HT1080 (cell line): ENCODE measurements at regions not wholly inside any gene's neighbourhood (a gene's known extent, or its start where the extent isn't known, plus 50 kb on each side); places are given as distances from the start of the nearest gene placed in this dataset.
"Not testable (repeated sequence)": the region's sequence is repeated elsewhere in the genome, so short reads cannot be mapped to it uniquely, and the experiment has no call there.

Experiments
- DNase-seq: peaks from one replicate; pipeline ENCODE4 v3.0.0-alpha.2; 2015; ENCODE audit warnings: low read depth

DNA sequence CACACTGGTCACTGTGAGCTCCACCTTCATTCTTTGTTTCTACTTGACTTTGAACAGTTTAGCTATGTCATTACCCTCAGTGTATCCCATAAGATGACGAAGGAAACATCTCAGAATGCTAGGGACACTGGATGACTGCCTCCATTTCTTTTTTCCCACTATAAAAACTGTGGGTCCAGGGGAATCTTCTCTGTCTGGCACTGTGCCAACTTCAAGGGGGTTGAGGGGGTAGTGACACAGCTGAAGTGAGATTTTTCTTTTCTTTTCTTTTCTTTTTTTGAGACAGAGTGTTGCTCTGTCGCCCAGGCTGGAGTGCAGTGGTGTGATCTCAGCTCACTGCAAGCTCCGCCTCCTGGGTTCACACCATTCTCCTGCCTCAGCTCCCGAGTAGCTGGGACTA, 302.6 kb upstream of the TARS1 start:
- not testable (repeated sequence) for DNase-seq

DNA sequence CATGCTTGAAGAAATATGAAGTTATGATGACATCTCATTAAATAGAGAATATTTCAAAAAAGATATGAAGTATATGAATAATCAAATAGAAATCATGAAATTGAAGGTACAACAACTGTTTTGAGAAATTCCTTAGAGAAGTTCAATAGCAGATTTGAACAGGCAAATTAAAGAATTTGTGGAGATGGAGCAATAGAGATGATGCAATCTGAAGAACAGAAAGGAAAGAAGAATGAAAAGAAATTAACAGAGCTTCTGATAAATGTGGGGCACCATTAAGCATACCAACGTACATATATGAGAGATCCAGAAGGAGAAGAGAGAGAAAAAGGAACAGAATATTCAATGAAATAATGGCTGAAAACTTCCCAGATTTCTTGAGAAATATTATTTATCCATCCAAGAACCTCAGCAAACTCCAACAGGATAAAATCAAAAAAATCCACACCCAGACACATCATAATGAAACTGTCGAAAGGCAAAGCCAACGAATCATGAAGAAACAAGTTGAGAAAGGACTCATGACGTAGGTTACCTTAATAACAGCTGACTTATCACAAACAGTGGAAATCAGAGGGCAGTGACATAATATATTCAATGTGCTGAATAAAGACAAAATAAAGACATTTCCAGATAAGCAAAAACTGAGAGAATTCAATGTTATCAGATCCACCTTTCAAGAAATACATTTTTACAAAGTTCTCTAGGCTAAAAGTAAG, 297.2 kb upstream of the TARS1 start:
- no peak for DNase-seq

DNA sequence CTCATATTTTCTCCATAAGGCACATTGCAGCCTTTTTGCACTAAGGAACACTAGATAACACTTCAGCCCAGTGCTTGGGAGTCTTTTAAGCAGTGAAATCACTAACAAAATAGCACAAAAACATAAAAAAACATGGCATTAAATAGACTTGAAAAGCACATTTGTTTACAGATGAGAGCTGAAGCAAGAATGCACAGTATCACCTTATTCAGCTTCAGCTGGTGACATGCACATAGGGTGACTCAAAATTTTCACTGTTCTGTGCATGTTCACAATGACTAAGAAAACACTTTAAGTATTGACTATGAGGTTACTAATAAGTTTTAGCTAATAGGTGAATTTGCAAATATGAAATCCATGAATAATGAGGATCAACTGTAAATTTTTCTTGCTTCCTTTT, 293.9 kb upstream of the TARS1 start:
- peak; percentile 10 for DNase-seq

DNA sequence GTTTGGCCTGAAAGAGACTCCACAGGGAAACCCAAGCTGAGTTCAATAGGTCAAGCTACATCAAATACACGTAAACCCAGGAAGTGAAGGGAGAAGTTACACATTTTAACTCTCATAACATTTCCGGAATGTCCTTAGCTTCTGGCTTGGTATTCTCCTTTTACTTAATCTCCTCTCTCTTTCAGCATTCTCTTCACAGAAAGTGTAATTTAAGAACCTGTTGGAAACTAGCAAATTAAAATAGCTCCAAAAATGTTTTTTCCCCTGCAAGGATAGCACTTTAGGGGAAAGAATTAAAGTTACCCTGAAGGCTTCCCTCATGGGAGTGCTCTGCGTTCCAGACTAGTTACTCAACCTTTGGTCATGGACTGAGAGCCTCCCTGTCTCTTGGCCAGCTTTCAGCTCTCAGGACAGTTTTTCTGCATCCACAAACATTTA, 292.7 kb upstream of the TARS1 start:
- peak; percentile 80 for DNase-seq

DNA sequence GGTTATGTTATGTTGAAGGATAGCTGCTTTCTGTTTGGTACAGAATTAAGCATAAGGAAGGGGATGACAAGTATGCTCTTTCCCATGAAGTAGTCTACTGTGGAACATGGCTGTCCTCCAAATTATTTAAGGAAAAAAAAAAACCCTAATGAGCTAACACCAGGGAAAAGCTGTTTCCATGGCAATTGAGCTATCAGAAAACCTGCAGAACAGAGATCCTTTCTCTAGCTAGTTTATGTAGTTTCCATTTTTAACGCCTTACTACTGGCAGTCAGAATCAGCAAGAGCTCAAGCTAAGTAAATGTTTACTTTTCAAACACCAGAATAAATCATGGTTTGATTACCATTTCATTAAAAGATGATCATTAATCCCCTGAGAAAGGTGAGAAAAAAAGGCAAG, 287.4 kb upstream of the TARS1 start:
- DNase-seq: no peak

DNA sequence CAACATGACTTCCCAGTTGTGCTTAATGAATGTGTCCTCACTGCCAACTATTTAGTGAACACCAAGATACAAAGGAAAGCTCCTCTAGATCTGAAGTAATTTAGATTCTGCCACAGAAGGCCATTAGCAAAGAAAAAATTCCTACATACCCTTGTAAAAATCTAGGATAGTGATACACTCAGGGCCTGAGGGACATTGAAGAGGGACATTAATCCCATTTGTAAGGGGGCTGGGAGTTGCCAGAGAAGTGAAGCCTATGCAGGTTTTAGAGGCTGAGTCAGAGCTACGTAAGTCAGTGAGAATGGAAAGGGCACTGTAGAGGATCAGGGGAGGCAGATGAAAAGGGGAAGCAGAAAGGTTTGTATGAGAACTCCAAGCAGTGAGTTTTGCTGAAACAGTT, 286.9 kb upstream of the TARS1 start:
- DNase-seq: peak; percentile 77

DNA sequence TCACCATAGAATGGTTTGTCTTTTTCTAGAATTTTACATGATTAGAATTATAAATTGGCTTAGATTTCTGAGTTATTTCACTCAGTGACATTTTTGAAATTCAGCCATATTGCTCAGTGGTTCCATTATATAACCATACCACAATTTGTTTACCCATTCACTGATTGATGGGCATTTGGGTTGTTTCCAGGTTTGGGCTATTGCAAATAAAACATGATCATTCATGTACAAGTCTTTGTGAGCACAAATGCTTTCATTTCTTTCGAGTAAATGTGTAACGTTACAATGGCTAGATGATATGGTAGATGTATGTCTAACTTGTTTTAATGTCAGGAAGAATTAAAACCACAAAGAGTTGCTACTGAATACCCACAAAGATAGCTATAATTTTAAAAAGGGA, 279.9 kb upstream of the TARS1 start:
- no peak for DNase-seq

DNA sequence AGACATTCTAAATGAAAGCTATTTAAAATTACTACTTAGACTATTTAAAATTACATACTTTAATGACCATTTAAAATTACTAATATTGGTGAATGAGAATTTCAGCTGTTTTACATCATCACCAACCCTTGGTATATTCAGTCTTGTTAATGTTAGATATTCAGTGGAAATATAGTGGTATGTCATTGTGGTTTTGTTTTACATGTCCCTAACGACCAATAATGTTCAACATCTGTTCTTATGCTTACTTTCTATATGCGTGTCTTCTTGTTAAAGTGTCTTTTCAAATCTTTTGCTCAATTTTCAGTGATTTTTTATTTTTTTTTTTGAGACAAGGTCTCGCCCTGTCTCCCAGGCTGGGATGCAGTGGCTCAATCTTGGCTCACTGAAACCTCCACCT, 279.3 kb upstream of the TARS1 start:
- DNase-seq: no peak

DNA sequence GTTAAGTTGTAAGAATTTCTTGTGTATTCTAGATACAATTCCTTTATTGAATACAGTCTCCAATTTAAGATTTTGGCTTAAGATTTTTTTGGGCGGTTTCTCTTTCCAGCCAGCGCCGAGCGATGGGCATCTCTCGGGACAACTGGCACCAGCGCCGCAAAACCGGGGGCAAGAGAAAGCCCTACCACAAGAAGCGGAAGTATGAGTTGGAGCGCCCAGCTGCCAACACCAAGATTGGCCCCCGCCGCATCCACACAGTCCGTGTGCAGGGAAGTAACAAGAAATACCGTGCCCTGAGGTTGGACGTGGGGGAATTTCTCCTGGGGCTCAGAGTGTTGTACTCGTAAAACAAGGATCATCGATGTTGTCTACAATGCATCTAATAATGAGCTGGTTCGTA, 278.7 kb upstream of the TARS1 start:
- no peak for DNase-seq

DNA sequence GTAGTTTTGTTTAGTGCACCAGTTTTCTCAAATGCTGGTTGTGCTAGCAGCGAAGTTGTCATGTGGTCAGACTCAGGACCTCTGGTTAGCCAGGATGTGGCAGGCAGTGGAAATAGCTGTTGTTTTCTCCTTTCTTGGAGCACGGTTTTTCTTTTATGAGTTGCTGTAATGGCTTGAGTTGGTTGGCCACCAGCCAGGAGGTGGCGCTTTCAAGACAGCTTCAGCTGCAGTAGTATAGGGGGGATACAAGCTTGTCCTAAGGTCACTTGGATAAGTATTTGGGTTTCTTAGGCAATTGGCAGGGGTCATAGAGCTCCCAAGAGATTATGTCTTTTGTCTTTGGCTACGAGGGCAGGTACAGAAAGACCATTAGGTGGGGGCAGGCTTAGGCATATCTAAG, 274.2 kb upstream of the TARS1 start:
- DNase-seq: no peak

DNA sequence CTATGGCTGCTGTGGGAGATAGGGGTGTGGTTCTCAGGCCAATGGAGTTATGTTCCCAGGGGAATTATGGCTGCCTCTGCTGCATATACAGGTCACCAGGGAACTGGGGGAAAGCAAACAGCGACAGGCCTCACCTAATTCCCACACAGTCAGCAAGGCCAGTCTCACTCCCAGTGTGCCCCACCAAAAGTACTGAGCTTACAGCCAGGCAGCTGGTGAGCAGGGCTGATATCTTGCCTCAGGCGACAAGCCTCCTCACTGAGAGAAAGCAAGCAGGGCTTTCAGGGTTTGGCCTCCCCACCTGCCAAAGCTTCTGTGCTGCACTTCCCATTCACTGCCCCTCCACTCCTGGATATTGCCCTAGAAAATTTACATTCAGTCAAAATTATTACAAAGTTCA, 273.8 kb upstream of the TARS1 start:
- no peak for DNase-seq

DNA sequence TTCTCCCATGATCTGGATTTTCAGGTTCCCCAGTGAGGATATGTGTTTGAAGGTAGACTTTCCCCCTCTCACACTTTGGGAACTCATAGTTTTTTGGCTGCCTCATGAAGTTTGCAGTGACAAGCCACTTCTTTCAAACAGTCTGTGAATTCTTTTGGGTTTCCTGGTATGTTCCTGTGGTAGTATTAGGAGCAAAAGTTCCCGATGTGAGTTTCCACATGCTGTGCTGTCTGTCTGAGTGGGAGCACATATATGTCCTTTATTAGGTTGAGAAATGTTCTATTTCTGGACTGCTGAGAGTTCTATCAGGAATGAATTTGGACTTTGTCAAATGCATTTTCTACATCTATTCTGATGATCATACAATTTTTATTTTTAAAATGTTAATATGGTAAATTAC, 273.2 kb upstream of the TARS1 start:
- no peak for DNase-seq

DNA sequence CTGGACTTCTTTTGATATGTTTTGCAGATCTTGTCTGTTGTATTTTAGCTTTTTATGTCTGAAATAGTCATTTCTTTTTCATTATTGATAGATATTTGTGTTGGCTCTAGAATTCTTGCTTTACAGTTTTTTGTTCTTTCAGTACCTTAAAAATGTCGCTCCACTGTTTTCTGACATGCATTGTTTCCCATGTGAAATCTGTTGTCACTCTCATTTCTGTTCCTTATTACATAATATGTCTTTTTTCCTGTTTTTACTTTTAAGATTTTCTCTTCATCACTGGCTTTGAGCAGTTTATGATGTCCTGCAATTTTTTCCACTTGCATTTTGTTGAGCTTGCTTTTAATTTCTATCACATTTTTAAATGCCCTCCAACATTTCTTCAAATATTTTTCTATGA, 270.4 kb upstream of the TARS1 start:
- DNase-seq: no peak

DNA sequence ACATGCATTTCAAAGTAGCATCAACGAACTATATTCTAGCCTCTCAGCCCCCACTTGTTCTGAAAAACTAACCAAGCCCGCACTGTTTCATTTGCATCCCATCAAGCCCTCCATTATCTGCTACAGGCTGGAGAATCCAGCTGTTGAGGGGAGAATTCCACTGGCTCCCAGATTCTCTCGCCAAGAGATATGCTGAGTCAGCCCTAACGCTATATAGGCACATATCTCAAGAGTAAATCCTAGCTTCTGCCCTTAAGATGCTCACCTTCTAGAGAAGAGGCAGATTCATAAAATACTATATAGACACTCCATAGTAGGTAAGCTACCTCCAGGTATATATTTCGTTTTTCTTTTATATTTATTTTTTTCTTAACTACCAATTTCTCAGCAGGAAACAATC, 266.4 kb upstream of the TARS1 start:
- no peak for DNase-seq

DNA sequence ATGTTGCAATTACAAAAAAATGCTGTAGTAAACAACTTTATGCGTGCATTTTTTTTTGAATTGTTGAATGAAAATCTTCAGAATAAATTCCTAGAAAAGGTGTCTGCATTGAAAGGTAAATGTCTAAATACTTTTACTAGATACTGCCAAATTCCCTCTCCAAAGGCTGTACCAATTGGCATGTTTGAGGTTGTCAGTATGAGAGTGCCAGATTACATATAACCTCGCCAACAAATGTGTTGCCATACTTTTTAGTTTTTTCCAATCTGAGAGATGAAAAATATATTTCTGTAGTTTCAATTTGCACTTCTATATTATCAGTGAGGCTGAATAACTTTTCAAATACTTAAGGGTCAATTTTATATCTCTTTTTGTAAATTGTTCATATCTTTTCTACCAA, 261.5 kb upstream of the TARS1 start:
- no peak for DNase-seq

DNA sequence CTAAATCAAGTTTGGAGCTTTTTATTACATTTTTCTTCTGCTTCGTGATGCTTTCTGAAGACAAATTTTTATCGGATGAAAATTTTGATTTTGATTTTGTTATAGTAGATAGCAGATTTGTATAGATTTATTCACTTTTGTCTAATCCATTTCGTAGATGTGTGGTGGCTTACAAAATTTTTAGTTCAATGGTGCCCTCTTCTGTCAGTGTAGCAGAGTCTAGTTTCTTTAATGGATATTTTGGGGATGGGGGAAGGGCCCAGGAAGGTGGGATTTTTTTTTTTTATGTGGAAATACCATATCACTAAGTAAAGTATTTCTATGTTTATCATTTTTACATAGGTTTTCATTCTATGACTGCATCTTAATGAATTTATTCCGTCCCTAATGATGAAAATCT, 259.9 kb upstream of the TARS1 start:
- peak; percentile 55 for DNase-seq

DNA sequence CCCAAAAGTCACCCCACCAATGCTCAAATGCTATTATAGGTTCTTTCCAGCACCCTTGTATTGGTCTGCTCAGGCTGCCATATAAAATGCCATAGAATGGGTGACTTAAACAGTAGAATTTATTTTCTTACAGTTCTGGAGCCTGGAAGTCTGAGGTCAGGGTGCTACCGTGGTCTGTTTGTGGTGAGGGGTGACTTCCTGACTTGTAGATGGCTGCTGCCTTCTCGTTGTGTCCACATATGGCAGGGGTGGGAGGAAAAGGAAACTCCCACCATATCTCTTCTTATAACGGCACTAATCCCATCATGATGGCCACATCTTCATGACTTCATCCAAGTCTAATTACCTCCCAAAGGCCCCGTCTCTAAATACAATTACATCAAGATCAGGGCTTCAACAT, 257.8 kb upstream of the TARS1 start:
- peak; percentile 7 for DNase-seq

DNA sequence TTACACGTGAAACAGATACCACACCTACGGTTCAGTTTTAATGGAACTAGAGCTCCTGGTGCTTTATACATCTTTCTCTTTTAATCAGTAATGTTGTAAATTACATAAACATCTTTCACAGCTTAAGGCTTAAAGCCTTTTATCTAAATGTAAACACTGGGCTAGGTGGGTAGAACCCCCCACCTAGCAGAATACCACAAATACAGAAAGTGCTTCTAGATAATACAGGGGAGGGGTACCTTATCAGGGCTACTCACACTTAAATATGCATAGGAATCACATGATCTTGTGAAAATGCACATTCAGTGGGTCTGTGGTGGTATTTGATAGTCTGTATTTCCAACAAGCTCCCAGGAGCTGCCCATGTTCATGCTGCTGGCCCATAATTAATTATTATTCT, 256.4 kb upstream of the TARS1 start:
- DNase-seq: no peak

DNA sequence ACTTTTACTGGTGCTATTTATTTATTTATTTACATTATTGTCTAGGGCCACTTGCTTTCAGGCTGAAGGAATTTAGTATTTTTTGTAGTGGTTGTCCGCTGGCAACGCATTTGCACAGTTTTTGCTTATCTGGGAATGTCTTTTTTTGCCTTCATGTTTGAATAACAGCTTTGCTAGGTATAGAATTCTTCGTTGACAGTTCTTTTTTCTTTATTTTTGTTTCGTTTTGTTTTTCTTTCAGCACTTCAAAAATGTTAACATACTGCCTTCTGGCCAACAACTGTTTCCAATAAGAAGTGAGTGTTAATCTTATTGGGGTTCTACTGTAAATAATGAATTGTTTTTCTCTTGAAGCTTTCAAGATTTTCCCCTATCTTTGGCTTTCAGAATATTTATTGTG, 252.7 kb upstream of the TARS1 start:
- no peak for DNase-seq

DNA sequence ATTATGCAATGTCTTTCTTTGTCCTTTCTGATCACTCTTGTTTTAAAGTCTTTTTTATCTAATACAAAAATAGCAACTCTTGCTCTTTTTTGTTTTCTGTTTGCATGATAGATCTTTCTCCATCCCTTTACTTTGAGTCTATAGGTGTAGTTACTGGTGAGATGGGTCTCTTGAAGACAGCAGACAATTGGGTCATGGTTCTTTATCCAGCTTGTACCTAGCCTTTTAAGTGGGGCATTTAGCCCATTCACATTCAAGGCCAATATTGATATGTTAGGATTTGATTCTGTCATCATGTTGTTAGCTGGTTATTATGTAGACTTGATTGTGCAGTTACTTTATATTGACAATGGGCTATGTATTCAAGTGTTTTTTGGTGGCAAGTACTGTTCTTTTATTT, 245.9 kb upstream of the TARS1 start:
- no peak for DNase-seq

DNA sequence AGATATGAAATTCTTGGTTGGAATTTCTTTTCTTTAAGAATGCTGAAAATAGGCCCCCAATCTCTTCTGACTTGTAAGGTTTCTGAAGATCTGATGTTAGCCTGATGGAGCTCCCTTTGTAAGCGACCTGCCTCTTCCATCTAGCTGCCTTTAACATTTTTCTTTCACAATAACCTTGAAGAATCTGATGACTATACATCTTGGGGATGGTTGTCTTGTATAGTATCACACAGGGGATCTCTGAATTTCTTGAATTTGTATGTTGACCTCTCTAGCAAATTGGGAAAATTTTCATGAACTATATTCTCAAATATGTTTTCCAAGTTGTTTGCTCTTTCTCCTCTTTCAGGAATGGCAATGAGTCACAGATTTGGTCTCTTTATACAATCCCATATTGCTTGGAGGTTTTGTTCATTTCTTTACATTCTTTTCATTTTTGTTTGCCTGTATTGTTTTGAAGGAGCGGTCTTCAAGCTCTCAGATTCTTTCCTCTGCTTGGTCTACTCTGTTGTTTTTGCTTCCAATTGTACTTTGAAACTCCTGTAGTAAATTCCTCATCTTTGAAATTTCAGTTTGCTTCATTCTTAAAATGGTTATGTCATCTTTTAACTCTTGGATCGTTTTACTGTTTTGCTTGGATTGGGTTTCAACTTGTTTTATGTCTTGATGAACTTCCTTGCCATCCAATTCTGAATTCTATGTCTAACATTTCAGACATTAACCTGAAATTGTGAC, 245.2 kb upstream of the TARS1 start:
- peak; percentile 6 for DNase-seq

DNA sequence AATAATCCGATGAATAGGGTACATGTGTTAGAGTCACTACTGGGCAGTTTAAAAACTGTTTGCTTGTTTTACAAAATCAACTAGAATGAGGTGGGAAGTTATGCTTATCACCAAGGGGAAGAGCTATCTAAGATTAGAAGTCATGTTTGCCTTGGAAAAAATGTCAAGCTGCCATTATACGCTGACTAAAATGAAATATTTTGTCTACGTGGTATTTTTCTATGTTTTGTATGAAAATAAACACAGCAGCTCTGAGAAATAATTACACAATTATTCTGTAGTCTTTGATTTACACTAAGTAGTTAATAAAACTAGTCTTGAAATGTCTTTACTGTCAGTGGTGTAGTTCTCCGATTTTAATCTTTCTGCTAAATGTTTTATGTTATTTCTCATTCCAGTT, 241.9 kb upstream of the TARS1 start:
- no peak for DNase-seq

DNA sequence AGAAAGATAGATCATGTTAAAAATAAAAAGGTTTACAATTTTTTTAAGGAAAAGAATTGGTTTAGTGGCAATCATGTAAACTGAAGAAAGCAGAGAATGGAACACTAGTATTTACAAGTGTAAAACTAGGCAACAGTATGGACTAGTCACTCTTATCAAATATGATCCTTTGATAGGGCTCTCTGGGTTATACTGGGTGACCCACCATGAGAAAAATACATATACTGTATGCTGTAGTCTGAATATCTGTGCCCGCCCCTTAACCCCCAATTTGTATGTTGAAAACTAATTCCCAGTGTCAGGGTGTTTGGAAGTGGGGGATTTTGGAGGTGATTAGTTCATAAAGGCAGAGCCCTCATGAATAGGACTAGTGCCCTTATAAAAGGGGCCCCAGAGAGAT, 236.8 kb upstream of the TARS1 start:
- no peak for DNase-seq
